ENCODE measurements at regions not wholly inside any gene's neighbourhood (a gene's known extent, or its start where the extent isn't known, plus 50 kb on each side); places are given as distances from the start of the nearest gene placed in this dataset.
"Not testable (repeated sequence)": the region's sequence is repeated elsewhere in the genome, so short reads cannot be mapped to it uniquely, and the experiment has no call there.

- TF ChIP-seq CTCF (IDR thresholded peaks at IDR 0.05; ENCODE audit: control insufficient read depth, extremely low read depth, insufficient read depth): no peak
- no peak for DNase-seq (ENCODE audit: low read depth)
- no peak overlapping the region for H3K4me3 ChIP-seq (ENCODE audit: low read depth, low read length)
Measured at GRCh38 chr4:181018913-181019312, 1224.3 kb upstream of the TENM3 start.

DNA sequence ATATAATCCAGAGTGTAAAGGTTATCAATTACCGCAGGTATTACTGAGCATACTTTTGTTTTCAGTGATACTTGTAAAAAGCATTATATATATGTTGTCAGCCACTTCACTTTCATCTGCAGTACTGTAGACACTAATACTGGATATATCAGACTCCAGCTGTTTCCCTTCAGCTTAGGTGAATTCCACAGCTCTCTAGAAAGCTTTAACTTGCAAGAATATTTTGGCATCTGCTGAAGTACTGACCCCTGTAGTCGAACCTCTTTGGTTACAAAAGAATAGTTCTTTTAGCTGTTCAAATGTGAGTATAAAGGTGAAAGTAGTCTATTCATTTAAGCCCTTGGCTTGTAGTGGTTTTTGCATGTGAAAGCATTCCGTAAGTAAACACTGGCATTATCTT lies 1222.7 kb upstream of the TENM3 start:
- H3K4me3 ChIP-seq (ENCODE audit: low read depth, low read length): no peak overlapping the region
- DNase-seq (ENCODE audit: low read depth): no peak
- TF ChIP-seq CTCF (IDR thresholded peaks at IDR 0.05; ENCODE audit: control insufficient read depth, extremely low read depth, insufficient read depth): no peak

DNA sequence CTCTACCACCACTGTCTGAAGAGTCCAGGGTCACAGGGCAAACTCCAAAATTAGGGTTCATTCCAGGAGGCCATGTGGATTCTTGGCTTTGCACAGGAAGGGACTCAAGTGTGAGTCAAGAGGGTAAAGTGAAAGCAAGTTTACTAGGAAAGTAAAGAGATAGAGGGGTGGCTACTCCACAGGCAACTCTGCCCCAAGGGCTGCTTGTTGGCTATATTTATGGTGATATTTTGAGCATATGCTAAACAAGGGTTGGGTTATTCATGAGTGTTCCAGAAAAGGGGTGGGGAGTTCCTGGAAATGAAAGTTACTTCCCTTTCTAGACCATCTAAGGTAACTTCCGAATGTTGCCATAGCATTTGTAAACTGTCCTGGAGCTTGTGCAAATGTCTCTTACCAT lies 1222.0 kb upstream of the TENM3 start:
- H3K4me3 ChIP-seq (ENCODE audit: low read depth, low read length): no peak overlapping the region
- no peak for DNase-seq (ENCODE audit: low read depth)
- TF ChIP-seq CTCF (IDR thresholded peaks at IDR 0.05; ENCODE audit: control insufficient read depth, extremely low read depth, insufficient read depth): no peak

- H3K4me3 ChIP-seq (ENCODE audit: low read depth, low read length); DNase-seq (ENCODE audit: low read depth): not testable (repeated sequence)
Measured at GRCh38 chr4:181030135-181030921, 1212.9 kb upstream of the TENM3 start.

GRCh38 chr4:181030961-181031360 lies 1212.2 kb upstream of the TENM3 start:
- no peak overlapping the region for H3K4me3 ChIP-seq (ENCODE audit: low read depth, low read length)
- TF ChIP-seq CTCF (IDR thresholded peaks at IDR 0.05; ENCODE audit: control insufficient read depth, extremely low read depth, insufficient read depth): no peak
- DNase-seq (ENCODE audit: low read depth): no peak

DNA sequence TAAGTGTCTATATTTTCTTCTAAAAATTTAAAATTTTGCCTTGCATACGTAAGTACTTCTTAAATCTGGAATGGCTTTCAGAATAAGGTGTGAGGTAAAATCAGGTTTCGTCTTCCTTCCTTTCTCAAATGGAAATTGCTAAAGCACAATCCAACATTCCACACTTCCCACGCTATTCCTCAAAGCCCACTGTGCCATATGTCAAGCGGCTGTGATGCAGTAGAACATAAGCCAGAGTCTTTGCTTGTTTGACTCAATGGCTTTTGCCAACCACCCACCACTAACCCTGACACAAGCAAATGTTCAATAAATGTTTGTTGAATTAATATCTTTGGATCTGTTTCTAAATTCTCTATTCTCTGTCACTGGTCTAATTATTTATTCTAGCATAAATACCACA lies 1199.7 kb upstream of the TENM3 start:
- H3K4me3 ChIP-seq (ENCODE audit: low read depth, low read length): no peak overlapping the region
- no peak for DNase-seq (ENCODE audit: low read depth)
- no peak for TF ChIP-seq CTCF (IDR thresholded peaks at IDR 0.05; ENCODE audit: control insufficient read depth, extremely low read depth, insufficient read depth)

DNA sequence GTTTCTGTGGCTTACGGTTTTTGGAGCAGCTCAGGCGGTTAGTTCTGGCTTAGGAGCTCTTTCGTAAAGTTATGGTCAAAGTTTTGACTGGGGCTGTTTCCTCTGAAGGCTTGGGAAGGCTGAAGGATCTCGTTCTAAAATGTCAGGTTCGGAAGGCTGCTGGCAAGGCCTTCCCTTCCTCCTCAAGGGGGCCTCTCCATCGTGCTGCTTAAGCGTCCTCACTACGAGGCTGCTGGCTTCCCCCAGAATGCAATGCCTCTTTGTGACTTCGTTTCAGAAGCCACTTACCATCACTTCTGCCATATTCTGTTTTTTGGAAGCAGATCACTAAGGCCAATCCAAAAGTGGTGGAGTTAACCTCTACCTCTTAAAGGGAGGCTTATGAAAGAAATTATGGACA lies 1196.4 kb upstream of the TENM3 start:
- H3K4me3 ChIP-seq (ENCODE audit: low read depth, low read length): no peak overlapping the region
- no peak for TF ChIP-seq CTCF (IDR thresholded peaks at IDR 0.05; ENCODE audit: control insufficient read depth, extremely low read depth, insufficient read depth)
- DNase-seq (ENCODE audit: low read depth): no peak

Measured in LNCaP clone FGC (cell line).